GM21526 (cell line): ENCODE measurements at regions not wholly inside any gene's neighbourhood (a gene's known extent, or its start where the extent isn't known, plus 50 kb on each side); places are given as distances from the start of the nearest gene placed in this dataset.
A peak's percentile ranks its signal among the peaks of the same experiment; 100 is the strongest.
"Not testable (repeated sequence)": the region's sequence is repeated elsewhere in the genome, so short reads cannot be mapped to it uniquely, and the experiment has no call there.

Source experiments
- ATAC-seq: cut with Tn5 transposase; IDR thresholded peaks from one replicate; pipeline ENCODE4 v1.9.1; 2021; ENCODE audit warnings: moderate library complexity; ENCODE audit not compliant: unreplicated experiment, low FRiP score

DNA sequence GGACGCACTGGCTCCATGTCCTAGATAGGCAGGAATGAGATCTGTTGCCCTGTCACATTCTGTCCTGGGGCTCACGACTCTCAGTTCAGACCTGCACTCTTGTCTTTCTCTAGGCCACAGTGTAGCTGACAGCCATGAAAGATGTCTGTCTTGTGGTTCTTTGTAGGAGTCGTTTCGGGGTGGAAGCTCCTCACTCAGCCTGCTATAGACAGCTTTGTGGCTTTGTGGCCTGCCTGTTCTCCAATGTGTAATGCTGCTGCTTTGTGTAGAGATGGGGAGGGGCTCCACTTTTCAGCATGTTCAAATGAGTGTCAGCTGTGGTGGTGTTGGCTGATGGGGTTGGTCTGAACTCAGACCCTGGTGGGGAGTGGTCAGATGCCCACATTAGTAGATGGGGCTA is 410.7 kb downstream of the ACTR3B start:
- no peak for ATAC-seq

DNA sequence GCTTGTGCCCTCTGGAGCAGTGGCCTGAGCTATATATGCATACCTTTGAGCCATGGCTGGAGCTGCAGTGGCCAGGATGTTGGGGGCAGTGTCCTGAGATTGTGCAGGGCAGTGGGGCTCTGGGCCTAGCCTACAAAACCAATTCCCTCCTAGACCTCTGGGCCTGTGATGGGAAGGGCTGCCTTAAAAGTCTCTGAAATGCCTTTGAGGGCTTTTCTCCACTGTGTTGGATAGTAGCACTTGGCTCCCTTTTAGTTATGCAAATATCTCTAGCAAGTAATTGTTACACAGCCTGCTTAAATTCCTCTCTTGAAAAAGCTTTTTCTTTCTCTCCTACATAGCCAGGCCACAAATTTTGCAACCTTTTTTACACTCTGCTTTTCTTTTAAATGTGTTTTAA is 426.4 kb downstream of the ACTR3B start:
- no peak for ATAC-seq

DNA sequence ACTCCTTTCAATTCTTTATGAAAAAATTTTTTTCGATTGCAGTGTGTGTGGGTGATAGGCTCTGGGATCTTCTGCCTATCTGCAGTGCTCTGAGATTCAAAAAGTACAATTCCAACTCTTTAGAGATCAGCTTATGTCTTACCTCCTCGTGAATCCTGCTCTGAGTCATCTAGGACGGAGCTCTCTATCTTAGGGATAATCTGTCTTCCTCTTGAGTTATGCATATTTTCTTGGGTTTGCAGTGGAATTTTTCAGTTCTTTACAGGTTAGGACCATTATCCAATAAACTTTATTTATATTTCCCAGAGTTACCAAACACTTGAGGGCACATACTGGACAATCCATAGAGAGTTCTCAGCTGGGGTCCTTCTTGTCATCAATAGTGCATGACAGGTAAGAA is 428.6 kb downstream of the ACTR3B start:
- no peak for ATAC-seq

DNA sequence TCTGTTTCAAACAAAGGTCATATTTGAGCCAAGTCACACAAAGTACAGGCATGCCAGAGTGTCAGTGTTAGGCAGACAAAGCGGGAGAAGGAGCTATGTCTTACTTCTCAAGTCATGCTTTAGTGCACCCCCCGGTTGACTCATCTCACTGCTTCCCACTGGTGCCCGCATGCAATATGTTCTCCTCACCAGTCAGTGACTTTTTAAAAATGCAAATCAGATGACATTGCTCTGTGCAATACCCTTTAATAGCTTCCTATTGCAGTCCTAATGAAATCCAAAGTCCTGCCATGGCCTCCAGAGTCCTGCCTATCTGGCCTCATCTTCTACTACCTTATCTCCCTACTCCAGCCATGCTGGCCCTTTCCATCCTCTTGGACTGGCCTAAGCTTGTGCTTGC is 429.1 kb downstream of the ACTR3B start:
- ATAC-seq = no peak

DNA sequence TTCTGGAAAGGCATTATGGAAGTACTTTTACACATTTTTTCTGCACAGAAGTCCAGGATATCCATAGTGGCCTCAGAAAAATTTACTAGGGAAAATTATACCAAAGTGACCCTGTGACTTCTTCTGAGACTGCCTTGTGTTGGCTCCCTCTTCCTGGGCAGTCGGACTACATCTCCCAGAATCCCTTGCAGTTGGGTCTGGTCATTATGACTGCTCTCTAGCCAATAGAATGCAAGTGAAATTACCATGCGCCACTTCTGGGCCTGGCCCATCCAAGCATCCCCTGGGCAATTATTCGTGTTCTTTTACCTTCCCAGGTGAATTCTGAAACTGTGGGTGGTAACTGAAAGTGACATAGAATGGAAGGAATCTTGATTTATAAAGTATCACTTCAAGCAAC is 430.9 kb downstream of the ACTR3B start:
- peak; percentile 76 for ATAC-seq

DNA sequence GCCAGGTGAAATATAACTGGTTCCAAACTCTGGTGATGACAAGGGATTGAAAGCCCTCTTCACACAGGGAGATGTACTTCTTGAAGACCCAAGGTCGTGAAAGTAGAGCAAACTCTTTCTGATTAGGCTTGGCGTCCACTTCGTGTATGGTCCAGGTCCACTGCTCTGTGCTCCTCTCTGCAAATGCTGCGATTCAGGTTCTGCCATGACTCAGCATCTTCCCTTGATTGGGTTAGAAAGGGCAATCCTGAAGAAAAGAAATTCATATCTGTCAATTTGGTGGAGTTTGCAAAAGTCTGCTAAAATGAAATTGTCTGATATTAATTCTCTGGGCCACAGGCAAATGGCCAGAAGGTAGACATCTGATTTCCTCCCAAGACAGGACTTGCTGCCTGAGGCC is 431.4 kb downstream of the ACTR3B start:
- no peak for ATAC-seq

DNA sequence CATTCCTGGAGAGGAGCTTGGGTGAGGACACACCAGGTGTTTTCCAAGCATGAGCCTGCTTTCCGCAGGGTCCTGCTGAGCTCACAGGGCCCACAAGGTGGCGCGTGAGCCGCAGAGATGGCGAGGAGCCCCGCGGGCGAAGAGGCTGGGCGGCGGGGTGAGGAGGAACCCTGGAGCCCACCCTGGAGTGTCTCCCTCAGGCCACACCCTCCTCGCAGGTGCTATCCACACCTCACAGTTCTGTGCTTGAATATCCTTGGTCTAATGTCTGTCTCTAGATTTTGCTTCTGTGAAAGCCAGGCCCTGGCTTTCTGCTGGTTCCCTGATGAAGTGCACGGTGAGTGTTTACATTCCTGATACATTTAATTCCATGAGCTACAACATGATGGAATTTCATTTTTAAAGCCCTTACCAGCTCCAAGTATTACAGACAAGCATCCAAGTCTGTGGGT is 433.6 kb downstream of the ACTR3B start:
- ATAC-seq = no peak

DNA sequence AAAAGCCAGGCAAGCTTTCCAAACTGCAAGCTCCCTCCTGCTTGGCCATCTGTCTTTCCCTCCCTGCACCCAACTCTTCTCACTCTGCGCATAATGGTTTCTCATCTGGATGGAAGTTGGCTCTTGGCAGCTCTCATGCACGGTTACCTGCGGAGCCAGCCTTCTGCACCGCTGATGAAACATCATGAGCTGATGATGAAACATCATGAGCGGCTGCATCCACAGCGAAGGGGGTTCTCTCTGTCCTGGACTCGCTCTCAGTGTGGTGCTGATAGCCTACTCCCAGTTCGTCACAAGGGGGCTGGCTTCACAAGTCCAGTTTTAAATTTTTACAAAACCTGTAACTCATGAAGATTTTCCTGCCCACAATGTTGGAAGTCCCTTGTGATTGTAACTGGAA is 457.5 kb downstream of the ACTR3B start:
- ATAC-seq = no peak

DNA sequence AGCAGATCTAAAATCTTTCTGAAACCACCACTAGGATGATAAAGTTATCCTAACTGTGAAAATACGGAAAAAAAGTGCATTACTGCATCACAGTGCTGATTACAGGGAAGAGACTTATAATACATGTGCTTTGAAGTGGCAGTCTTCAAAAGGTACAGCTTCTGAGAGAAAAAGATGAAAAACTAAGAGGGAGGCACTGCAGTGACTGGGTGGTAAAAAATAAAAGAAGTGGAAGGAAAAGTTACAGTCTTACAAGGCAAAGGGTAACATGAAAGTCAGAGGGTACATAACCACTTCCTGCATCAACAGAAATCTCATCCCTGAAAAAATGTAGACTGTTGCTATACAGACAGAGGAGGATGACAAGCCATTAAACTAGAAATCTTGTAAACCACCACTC is 465.3 kb downstream of the ACTR3B start:
- ATAC-seq = no peak

DNA sequence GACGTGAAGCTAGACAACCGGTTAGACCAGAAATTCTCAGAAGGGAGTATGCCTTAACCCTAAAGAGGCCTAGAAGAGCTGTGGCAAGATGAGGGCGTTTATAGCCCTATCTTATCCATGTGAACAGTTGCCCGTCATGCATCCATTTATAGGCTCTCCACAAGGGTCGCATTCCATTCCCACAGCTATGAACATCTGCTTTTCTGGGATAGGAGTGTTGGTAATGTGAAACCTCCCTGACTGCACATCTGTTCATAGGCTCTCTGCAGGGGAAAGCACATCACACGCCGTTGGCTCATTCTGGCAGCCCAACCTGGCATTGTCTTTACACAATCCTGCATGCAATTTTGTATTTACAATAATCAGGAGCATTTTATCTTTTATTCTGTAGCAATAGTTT is 485.6 kb downstream of the ACTR3B start:
- not testable (repeated sequence) for ATAC-seq

DNA sequence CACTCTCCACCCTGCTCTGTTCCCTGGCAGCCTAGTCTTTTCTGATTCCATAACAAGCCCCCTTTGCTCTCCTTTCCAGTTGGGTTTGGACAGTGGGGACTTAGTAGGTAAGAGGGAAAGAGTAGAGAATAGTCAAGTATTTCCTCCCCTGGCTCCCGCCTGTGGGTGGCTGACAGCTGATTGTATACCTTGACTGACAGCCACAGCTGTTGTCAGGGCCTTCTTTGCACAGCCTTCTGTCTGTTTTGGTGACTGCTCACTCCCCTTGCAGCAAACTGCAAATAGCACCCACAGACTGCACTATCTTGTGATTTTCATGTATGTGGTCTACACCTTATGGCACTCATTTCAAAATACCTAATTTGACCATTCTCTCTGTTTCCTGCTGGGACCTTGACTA is 486.3 kb downstream of the ACTR3B start:
- ATAC-seq = no peak

DNA sequence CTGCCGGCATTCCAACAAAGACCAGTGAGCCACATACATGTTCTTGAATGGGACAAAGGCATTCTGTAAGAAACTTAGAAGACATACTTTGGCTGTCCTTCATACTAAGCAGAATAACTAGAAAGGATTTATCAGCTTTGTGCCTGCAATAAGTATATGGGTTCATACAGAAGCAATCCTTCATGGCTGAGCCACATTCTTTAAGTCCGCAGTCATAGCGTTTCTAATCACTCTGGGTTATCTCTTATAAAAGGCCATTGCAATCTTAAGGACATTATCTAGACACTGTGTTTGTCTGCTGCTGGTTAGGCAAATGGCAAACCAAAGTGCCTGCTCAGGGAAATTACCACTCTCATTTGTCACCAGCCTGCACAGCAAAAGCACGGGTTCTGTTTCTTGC is 488.4 kb downstream of the ACTR3B start:
- ATAC-seq = no peak

DNA sequence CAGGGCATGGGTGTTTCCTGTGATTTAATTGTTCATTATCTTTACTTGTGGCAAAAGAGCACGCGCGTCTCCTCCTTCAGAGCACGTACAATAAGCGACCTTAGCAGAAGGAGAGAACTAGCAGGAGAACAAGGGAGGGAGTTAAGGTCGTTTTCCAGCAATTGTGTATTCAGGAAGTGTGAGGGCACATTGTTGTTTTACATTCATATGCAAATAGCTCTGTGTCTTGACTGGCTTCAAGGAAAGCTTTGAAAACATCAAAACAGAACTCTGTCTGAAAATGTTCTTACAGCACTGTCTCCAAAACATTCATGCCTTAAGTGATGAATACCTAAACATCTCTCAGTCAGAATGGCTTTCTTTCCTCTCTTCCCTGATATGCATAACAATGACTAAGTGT is 499.1 kb downstream of the ACTR3B start:
- no peak for ATAC-seq

DNA sequence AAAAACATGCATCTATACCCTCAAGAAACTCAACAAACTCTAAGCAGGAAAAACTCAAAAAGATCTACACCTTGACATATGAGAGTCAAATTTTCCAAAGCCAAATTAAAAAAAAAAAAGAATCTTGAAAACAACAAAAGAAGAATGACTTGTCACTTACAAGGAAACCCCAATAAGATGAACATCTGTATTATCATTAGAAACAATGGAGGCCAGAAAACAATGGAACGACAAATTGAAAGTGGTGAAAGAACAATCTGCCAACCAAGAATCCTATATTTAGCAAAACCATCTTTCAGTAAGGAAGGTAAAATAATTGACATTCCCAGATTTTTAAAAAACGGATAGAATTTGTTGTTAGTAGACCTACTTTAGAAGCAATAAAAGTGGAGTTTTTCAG is 516.8 kb downstream of the ACTR3B start:
- ATAC-seq = no peak

DNA sequence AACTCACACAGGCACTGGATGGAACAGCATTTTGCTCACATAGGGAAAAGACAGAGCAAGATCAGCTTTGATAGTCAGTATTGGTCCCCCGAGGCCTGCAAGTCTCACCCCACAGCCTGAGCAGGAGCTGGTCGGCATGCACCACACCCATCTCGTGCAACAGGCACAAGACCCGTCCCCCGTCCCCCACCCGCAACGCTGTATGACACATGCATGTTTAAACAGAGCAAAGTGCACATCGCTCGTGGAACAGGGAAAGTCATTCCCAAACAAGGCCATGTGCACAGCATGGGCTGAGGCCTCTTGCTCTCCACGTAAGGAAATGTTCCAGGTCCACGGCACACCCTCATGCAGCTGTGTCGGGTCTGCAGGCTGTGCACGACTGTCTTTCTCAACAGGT is 527.2 kb downstream of the ACTR3B start:
- ATAC-seq = no peak

DNA sequence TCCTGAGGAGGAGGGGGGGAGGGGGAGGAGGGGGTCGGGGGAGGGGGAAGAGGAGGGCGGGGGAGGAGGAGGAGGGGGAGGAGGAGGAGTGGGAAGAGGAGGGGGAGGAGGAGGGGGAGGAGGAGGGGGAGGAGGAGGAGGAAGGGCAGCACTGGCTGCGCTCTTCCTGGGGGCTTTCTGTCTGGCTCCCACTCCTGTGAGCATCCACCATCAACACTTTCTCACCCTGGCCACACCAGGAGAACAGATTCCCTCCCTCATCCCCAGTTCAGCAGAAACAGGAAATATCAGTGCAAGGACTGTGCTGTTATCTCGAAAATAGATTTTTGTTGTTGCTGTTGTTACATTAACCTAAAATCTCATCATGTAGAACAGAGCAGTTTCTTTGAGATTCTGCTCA is 530.5 kb downstream of the ACTR3B start:
- ATAC-seq = no peak

DNA sequence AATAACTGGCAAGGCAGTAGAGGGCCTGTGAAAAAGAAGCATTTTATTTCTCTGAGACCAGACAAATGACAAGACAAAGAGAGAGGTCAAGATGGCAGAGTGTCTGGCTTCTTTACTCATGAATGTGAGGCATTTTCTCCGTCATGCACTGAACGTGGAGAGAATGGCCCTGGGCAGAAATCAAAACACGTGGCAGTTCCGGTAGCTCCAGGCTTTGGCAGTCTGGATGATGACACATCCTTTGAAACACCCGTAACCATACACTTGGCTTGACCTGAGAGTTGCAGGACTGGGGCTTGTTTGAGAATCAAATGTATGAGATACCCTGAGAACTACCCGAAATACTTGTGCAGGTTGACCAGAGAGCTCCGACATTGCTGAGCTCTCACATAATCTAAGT is 537.6 kb downstream of the ACTR3B start:
- ATAC-seq = no peak

DNA sequence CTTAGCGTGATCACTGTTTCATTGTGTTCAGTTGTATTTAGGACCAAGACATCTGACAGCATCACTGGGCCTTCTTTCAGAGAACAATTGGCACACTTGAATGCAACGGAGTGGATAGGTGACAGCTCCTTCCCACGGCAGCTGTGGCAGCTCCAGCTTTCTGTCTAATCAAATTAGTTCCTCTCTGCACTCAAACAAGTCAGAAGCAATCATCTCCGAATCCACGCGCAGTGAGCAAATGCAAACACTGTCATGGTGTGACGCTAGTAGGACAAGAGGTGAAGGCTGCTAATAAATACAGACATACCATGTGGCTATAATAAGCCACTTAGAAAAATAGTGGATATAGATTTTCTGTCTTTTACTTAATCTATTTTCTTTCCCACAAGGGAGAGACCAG is 542.4 kb downstream of the ACTR3B start:
- no peak for ATAC-seq

DNA sequence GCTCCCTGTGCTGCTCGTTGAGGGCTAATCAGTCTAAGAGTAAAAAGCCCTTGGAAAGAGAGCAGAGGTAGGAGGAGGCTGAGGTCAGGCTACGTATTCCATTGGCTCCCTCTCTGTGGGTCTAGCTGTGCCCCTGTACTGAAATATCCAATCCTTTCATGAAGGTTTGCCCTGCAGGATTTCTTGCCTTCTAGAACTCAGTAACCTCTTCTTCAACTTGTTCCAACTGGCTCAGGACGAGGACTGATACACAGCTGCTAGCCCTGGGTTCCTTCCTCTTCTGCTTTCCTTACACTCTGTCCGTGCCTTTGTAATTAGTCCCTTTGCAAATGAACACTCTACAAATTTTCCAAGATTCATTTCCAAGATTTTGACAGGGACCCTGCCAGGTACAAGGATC is 560.5 kb downstream of the ACTR3B start:
- no peak for ATAC-seq

DNA sequence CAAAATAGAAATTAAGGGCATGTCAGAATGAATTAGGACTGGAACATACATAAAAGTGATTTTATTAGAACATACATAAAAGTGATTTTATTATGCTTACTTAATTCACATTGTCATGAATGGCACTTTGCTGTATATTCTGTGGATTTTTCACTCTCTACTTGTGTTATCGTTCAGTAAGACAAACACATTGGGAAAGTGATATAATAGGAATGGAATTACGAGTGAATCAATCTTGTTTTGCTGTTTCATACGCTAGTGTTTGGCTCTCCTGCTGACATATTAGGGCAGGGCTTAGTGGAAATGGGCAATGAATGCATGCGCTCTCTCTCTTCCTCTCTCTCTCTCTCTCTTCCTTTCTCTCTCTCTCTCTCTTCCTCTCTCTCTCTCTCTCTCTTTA is 561.1 kb downstream of the ACTR3B start:
- no peak for ATAC-seq

DNA sequence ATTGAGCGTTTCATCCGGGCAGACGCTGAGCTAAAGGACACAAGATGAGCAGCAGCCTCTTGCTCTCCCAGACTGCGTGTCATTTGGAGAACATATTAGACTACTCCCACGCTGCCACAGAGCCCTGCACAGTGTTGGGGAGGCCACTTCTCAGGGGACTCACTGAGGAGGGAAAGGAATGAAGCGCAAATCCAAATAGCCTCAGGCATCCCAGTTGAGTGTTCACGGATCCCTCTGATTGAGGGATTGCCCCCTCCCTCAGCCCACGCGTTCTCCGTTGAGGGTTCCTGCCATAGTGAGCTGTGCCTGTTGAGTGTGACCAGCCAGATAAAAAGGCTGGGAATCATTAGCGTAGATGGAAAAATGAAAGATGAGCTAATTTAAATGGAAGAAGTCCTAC is 563.4 kb downstream of the ACTR3B start:
- ATAC-seq = no peak

DNA sequence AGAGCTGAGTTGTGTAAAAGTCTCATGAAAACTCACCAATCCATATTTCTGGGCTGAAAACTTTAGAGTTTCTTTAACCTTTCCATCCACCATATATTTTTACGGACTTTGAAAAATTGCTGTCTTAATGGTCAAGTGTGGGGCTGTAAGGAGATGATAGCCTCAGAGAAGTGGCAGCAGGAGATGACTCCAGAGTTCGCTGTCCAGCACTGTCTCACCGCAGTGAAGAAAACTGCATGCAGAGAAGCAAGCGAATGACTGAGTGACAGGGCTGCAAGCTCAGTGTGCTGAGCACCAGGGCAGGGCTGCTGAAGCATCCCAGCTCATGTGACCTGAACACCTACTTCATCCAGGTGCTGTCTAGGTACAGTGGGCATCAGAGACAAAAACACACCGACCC is 564.5 kb downstream of the ACTR3B start:
- no peak for ATAC-seq

DNA sequence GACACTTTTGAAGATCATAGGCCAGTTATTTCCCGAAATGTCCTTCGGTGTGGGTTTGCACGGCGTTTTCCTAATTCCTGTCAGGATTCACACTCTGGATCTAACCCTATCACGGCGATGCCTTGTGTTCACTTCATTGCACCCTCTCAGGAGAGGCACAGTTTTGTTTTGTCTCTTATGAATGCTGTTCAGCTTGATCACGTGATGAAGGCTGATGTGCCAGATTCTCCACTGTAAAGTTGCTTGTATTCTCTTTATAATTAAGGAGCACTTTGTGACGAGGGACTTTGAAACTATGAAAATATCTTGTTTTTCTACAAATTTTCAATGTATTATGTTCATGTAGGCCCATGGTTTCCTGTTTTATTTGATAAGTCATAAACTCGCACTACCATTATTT is 568.1 kb downstream of the ACTR3B start:
- no peak for ATAC-seq

DNA sequence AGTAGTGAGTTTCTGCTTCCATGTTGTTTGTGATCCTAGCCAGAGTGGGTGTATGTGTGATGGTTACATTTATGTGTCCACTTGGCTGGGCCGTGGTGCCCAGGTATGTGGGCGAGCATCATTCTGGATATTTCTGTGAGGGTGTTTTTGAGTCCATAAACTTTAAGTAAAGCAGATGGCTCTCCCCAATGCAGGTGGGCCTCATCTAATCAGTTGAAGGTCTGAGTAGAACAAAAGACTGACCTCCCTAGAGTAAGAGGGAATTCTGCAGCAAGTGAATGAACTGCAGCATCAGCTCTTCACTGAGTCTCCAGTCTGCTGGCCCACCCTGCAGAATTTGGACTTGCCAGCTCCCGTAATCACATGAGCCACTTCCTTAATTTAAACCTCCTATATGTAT is 571.9 kb downstream of the ACTR3B start:
- no peak for ATAC-seq
